H7 (cell line): ENCODE measurements at regions not wholly inside any gene's neighbourhood (a gene's known extent, or its start where the extent isn't known, plus 50 kb on each side); places are given as distances from the start of the nearest gene placed in this dataset.
"Not testable (repeated sequence)": the region's sequence is repeated elsewhere in the genome, so short reads cannot be mapped to it uniquely, and the experiment has no call there.

Source experiments
- DNase-seq: peaks from one replicate; pipeline ENCODE4 v3.0.0; 2012
- H3K27me3 ChIP-seq: 2 replicates; pipeline ENCODE4 v1.6.0; 2011; ENCODE audit warnings: mild to moderate bottlenecking, low read length; ENCODE audit not compliant: control insufficient read depth, insufficient read depth
- H3K36me3 ChIP-seq: replicated peaks from 2 replicates; pipeline ENCODE4 v1.5.1; 2011; ENCODE audit warnings: low read length; ENCODE audit not compliant: control insufficient read depth, insufficient read depth
- H3K4me3 ChIP-seq: 2 replicates; pipeline ENCODE4 v1.5.1; 2011; ENCODE audit warnings: low read depth, mild to moderate bottlenecking, control low read depth, low read length, moderate library complexity; ENCODE audit not compliant: insufficient read depth

- peak; percentile 10 for DNase-seq
- Histone ChIP-seq H3K36me3 (no peaks in the 10 kb centered on the region), H3K27me3 (no peaks in the 10 kb centered on the region), H3K4me3 (no peak overlapping the region)
These were observed 1165.1 kb downstream of the ROBO2 start for GRCh38 chr3:78204977-78205376.

- Histone ChIP-seq H3K36me3 (no peaks in the 10 kb centered on the region), H3K27me3 (no peaks in the 10 kb centered on the region), H3K4me3 (no peak overlapping the region)
- peak; percentile 25 for DNase-seq
These were observed 1181.4 kb downstream of the ROBO2 start for GRCh38 chr3:78221300-78221699.

- Histone ChIP-seq H3K36me3 (no peaks in the 10 kb centered on the region), H3K4me3 (no peak overlapping the region), H3K27me3 (no peaks in the 10 kb centered on the region)
- no peak for DNase-seq
These were observed 1181.9 kb downstream of the ROBO2 start for GRCh38 chr3:78221796-78222195.

- Histone ChIP-seq H3K27me3 (no peaks in the 10 kb centered on the region), H3K36me3 (no peaks in the 10 kb centered on the region), H3K4me3 (no peak overlapping the region)
- DNase-seq, result no peak
These were observed 1195.9 kb downstream of the ROBO2 start for GRCh38 chr3:78235841-78236240.

GRCh38 chr3:78238811-78239210 is 1198.9 kb downstream of the ROBO2 start:
- no peak for DNase-seq
- Histone ChIP-seq H3K36me3 (no peaks in the 10 kb centered on the region), H3K27me3 (no peaks in the 10 kb centered on the region), H3K4me3 (no peak overlapping the region)

GRCh38 chr3:78242724-78243123 is 1202.8 kb downstream of the ROBO2 start:
- Histone ChIP-seq H3K4me3 (no peak overlapping the region), H3K36me3 (no peaks in the 10 kb centered on the region), H3K27me3 (no peaks in the 10 kb centered on the region)
- no peak for DNase-seq

- H3K27me3 ChIP-seq, result no peaks in the 10 kb centered on the region
- H3K36me3 ChIP-seq, result no peaks in the 10 kb centered on the region
- no peak for DNase-seq
- no peak overlapping the region for H3K4me3 ChIP-seq
These were observed 1204.2 kb downstream of the ROBO2 start for GRCh38 chr3:78244136-78244535.

GRCh38 chr3:78249294-78249693 is 1209.4 kb downstream of the ROBO2 start:
- Histone ChIP-seq H3K4me3 (no peak overlapping the region), H3K36me3 (no peaks in the 10 kb centered on the region), H3K27me3 (no peaks in the 10 kb centered on the region)
- DNase-seq, result no peak

- no peak for DNase-seq
- Histone ChIP-seq H3K36me3 (no peaks in the 10 kb centered on the region), H3K27me3 (no peaks in the 10 kb centered on the region), H3K4me3 (no peak overlapping the region)
These were observed 1214.0 kb downstream of the ROBO2 start for GRCh38 chr3:78253860-78254259.

- no peak overlapping the region for H3K4me3 ChIP-seq
- DNase-seq, result no peak
- H3K27me3 ChIP-seq, result no peaks in the 10 kb centered on the region
- H3K36me3 ChIP-seq, result no peaks in the 10 kb centered on the region
These were observed 1215.5 kb downstream of the ROBO2 start for GRCh38 chr3:78255403-78255802.

GRCh38 chr3:78256123-78256522 is 1216.2 kb downstream of the ROBO2 start:
- H3K27me3 ChIP-seq, result no peaks in the 10 kb centered on the region
- no peak overlapping the region for H3K4me3 ChIP-seq
- DNase-seq, result no peak
- no peaks in the 10 kb centered on the region for H3K36me3 ChIP-seq

- no peaks in the 10 kb centered on the region for H3K36me3 ChIP-seq
- no peak overlapping the region for H3K4me3 ChIP-seq
- H3K27me3 ChIP-seq, result no peaks in the 10 kb centered on the region
- no peak for DNase-seq
These were observed 1218.1 kb downstream of the ROBO2 start for GRCh38 chr3:78257951-78258530.

GRCh38 chr3:78258798-78259197 is 1218.9 kb downstream of the ROBO2 start:
- no peaks in the 10 kb centered on the region for H3K36me3 ChIP-seq
- H3K4me3 ChIP-seq, result no peak overlapping the region
- DNase-seq, result no peak
- no peaks in the 10 kb centered on the region for H3K27me3 ChIP-seq

GRCh38 chr3:78260388-78260787 is 1220.5 kb downstream of the ROBO2 start:
- Histone ChIP-seq H3K36me3 (no peaks in the 10 kb centered on the region), H3K4me3 (no peak overlapping the region), H3K27me3 (no peaks in the 10 kb centered on the region)
- no peak for DNase-seq

- not testable (repeated sequence) for H3K36me3 ChIP-seq, H3K27me3 ChIP-seq, H3K4me3 ChIP-seq, DNase-seq
These were observed 1226.7 kb downstream of the ROBO2 start for GRCh38 chr3:78266550-78266949.

- DNase-seq, result no peak
- H3K4me3 ChIP-seq, result no peak overlapping the region
- no peaks in the 10 kb centered on the region for H3K27me3 ChIP-seq
- no peaks in the 10 kb centered on the region for H3K36me3 ChIP-seq
These were observed 1227.3 kb downstream of the ROBO2 start for GRCh38 chr3:78267235-78267634.
